ENCODE measurements at regions not wholly inside any gene's neighbourhood (a gene's known extent, or its start where the extent isn't known, plus 50 kb on each side); places are given as distances from the start of the nearest gene placed in this dataset.

DNA sequence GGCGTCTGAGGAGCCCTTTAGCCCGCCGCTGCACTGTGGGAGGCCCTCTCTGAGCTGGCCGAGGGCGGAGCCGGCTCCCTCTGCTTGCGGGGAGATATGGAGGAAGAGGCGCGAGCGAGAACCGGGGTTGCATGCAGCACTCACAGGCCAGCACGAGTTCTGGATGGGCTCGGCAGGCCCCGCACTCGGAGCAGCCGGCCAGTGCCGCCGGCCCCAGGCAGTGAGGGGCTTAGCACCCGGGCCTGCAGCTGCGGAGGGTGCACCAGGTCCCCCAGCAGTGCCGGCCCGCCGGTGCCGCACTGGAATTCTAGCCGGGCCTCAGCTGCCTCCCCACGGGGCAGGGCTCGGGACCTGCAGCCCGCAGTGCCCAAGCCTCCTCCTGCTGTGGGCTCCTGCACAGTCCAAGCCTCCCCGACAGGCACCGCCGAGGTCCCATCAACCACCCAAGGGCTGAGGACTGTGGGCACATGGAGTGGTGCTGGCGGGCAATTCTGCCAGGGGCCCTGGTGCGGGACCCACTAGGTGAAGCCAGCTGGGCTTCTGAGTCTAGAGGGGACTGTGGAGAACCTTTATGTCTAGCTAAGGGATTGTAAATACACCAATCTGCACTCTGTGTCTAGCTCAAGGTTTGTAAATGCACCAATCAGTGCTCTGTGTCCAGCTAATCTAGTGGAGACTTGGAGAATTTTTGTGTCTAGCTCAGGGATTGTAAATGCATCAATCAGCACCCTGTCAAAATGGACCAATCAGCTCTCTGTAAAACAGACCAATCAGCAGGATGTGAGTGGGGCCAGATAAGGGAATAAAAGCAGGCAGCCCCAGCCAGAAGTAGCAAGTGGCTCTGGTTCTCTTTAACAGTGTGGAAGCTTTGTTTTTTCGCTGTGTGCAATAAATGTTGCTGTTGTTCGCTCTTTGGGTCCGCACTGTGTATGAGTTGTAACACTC, 329.7 kb upstream of the JARID2 start (continued):
- no peak for TF ChIP-seq TP53 (CRISPR knock-in tag; conservative IDR thresholded peaks at IDR 0.05)
- TF ChIP-seq ATF7 (IDR thresholded peaks at IDR 0.05): no peak
- TF ChIP-seq ATF7 (CRISPR knock-in tag; IDR thresholded peaks at IDR 0.05): no peak
- no peak for TF ChIP-seq NFRKB (IDR thresholded peaks at IDR 0.05)
- TF ChIP-seq KAT8 (CRISPR knock-in tag; IDR thresholded peaks at IDR 0.05): no peak
- TF ChIP-seq SOX6 (IDR thresholded peaks at IDR 0.05): no peak
- no peak for TF ChIP-seq SOX6 (CRISPR knock-in tag; IDR thresholded peaks at IDR 0.05)
- TF ChIP-seq SOX13 (IDR thresholded peaks at IDR 0.05): no peak
- no peak for TF ChIP-seq SOX13 (CRISPR knock-in tag; conservative IDR thresholded peaks at IDR 0.05 in 1 of 2, IDR thresholded peaks at IDR 0.05 in 1 of 2)
- TF ChIP-seq, protein P1, sequence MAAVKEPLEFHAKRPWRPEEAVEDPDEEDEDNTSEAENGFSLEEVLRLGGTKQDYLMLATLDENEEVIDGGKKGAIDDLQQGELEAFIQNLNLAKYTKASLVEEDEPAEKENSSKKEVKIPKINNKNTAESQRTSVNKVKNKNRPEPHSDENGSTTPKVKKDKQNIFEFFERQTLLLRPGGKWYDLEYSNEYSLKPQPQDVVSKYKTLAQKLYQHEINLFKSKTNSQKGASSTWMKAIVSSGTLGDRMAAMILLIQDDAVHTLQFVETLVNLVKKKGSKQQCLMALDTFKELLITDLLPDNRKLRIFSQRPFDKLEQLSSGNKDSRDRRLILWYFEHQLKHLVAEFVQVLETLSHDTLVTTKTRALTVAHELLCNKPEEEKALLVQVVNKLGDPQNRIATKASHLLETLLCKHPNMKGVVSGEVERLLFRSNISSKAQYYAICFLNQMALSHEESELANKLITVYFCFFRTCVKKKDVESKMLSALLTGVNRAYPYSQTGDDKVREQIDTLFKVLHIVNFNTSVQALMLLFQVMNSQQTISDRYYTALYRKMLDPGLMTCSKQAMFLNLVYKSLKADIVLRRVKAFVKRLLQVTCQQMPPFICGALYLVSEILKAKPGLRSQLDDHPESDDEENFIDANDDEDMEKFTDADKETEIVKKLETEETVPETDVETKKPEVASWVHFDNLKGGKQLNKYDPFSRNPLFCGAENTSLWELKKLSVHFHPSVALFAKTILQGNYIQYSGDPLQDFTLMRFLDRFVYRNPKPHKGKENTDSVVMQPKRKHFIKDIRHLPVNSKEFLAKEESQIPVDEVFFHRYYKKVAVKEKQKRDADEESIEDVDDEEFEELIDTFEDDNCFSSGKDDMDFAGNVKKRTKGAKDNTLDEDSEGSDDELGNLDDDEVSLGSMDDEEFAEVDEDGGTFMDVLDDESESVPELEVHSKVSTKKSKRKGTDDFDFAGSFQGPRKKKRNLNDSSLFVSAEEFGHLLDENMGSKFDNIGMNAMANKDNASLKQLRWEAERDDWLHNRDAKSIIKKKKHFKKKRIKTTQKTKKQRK (IDR thresholded peaks at IDR 0.05; ENCODE audit: low read length): no peak
- TF ChIP-seq ZBTB26 (CRISPR knock-in tag; IDR thresholded peaks at IDR 0.05; ENCODE audit: borderline replicate concordance): no peak
- TF ChIP-seq ZNF260 (CRISPR knock-in tag; IDR thresholded peaks at IDR 0.05; ENCODE audit: borderline replicate concordance, low read depth): no peak
- no peak for TF ChIP-seq ZNF274 (CRISPR knock-in tag; IDR thresholded peaks at IDR 0.05)

Measured in HepG2 (cell line).